WERI-Rb-1 (cell line): ENCODE measurements at regions not wholly inside any gene's neighbourhood (a gene's known extent, or its start where the extent isn't known, plus 50 kb on each side); places are given as distances from the start of the nearest gene placed in this dataset.

ENCODE experiments used
- DNase-seq: peaks from one replicate; pipeline ENCODE4 v3.0.0-alpha.2; 2020
- H3K27ac ChIP-seq: fragments of 250-450 bp; sonication (Bioruptor Pico); 2 replicates; pipeline ENCODE4 v1.5.1; 2020; ENCODE audit warnings: mild to moderate bottlenecking, moderate library complexity
- H3K27me3 ChIP-seq: fragments of 250-450 bp; sonication (Bioruptor Pico); 2 replicates; pipeline ENCODE4 v1.5.1; 2021; ENCODE audit warnings: mild to moderate bottlenecking, low read depth, moderate library complexity; ENCODE audit not compliant: insufficient read depth, severe bottlenecking
- H3K36me3 ChIP-seq: fragments of 250-450 bp; sonication (Bioruptor Pico); 2 replicates; pipeline ENCODE4 v1.5.1; 2020; ENCODE audit warnings: mild to moderate bottlenecking, moderate library complexity
- H3K4me3 ChIP-seq: 2 replicates; pipeline ENCODE4 v1.5.1; 2011; ENCODE audit warnings: low read depth, mild to moderate bottlenecking, control low read depth, low read length
- H3K9me3 ChIP-seq: fragments of 250-450 bp; sonication (Bioruptor Pico); 2 replicates; pipeline ENCODE4 v1.5.1; 2021; ENCODE audit warnings: mild to moderate bottlenecking, moderate library complexity; ENCODE audit not compliant: severe bottlenecking
- TF ChIP-seq, protein P1 (sequence below): IDR thresholded peaks from 2 replicates; pipeline ENCODE4 v1.5.1; 2011; ENCODE audit warnings: low read depth, mild to moderate bottlenecking, control low read depth, inconsistent platforms, low read length

DNA sequence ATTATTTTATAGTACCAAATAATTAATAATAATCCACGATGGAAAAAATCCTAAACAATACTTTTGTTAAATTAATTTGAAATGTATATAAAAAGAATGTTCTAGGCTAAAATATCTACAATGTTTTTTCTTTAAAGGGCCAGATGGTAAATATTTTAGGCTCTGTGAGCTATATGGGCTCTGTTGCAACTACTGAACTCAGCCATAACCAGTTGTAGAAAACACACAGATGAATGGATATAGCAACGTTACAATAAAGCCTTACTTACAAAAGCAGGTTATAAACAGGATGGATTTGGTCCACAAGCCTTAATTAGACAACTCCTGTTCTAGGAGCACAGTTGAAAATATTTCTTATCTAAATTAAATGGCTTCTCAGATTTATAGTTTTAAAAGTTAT, 245.2 kb downstream of the KCNC2 start:
- Histone ChIP-seq H3K36me3 (no peaks in the 10 kb centered on the region), H3K4me3 (no peak overlapping the region), H3K27ac (no peak overlapping the region), H3K27me3 (no peaks in the 10 kb centered on the region), H3K9me3 (no peaks in the 10 kb centered on the region)
- TF ChIP-seq, protein P1, sequence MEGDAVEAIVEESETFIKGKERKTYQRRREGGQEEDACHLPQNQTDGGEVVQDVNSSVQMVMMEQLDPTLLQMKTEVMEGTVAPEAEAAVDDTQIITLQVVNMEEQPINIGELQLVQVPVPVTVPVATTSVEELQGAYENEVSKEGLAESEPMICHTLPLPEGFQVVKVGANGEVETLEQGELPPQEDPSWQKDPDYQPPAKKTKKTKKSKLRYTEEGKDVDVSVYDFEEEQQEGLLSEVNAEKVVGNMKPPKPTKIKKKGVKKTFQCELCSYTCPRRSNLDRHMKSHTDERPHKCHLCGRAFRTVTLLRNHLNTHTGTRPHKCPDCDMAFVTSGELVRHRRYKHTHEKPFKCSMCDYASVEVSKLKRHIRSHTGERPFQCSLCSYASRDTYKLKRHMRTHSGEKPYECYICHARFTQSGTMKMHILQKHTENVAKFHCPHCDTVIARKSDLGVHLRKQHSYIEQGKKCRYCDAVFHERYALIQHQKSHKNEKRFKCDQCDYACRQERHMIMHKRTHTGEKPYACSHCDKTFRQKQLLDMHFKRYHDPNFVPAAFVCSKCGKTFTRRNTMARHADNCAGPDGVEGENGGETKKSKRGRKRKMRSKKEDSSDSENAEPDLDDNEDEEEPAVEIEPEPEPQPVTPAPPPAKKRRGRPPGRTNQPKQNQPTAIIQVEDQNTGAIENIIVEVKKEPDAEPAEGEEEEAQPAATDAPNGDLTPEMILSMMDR, result no peak
- no peak for DNase-seq

DNA sequence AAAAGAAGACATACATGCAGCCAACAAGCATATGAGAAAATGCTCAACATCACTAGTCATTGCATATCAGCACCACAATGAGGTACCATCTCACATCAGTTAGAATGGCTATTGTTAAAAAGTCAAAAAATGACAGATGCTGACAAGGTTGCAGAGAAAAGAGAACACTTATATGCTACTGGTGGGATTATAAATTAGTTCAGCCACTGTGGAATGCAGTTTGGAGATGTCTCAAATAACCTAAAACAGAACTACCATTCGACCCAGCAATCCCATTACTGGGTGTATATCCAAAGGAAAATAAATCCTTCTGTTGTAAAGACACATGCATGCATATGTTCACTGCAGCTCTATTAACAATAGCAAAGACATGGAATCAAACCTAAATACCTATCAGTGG, 238.4 kb downstream of the KCNC2 start:
- H3K4me3 ChIP-seq, result no peak overlapping the region
- no peaks in the 10 kb centered on the region for H3K27me3 ChIP-seq
- no peaks in the 10 kb centered on the region for H3K36me3 ChIP-seq
- TF ChIP-seq, protein P1, result no peak
- DNase-seq, result no peak
- H3K9me3 ChIP-seq, result peaks cover 2% of the 10 kb centered on the region
- no peak overlapping the region for H3K27ac ChIP-seq

DNA sequence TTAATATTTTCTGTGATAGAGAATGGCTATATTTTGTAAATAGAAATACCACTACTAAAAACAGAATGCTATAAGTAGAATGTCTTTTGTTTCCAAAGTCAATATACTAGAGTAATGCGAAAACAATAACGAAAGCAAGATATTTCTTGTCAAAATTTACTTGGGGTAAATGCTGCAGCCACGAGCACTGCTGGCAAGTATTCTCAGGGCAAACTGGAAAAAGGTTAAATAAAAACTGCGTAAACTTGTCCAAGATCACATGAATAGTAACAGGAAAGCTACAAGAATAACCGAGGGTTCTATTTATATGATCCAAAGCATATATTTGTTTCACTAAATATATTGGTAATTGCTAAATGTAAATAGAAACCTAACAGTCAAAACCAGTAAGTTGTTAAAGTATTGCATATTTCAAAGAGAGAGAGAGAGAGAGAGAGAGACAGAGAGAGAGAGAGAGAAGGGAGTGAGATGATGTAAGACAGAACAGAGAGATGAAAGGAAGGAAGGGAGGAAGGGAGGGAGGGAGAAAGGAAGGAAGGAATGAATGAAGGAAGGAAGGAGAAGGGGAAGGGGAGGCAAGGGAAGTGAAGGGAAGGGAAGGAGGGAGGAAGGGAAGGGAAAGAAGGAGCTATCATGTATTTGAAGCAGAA, 231.7 kb downstream of the KCNC2 start:
- Histone ChIP-seq H3K4me3 (no peak overlapping the region), H3K9me3 (no peaks in the 10 kb centered on the region), H3K36me3 (no peaks in the 10 kb centered on the region), H3K27ac (no peak overlapping the region), H3K27me3 (no peaks in the 10 kb centered on the region)
- TF ChIP-seq, protein P1, result no peak
- no peak for DNase-seq

DNA sequence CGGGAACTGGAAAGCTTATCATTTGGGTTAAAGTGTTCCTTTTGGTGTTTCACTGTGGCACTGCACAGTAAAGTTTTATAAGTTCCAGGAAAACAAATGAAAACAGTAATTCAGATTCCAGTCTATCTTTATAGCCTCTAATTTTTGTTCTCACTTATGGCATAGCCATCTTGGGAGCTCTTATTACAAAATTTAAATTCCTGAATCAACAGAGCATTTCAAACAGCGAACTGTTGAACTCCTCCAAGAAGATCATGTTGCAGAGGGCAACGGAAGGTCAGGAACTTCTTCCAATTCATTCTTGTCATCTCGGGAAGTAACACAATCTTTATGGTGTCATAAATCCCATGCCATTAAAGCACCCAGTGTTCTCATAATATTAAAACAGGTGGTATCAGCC, 229.1 kb downstream of the KCNC2 start:
- no peaks in the 10 kb centered on the region for H3K9me3 ChIP-seq
- H3K4me3 ChIP-seq, result no peak overlapping the region
- H3K36me3 ChIP-seq, result no peaks in the 10 kb centered on the region
- no peak for DNase-seq
- H3K27ac ChIP-seq, result no peak overlapping the region
- H3K27me3 ChIP-seq, result no peaks in the 10 kb centered on the region
- TF ChIP-seq, protein P1, result no peak

DNA sequence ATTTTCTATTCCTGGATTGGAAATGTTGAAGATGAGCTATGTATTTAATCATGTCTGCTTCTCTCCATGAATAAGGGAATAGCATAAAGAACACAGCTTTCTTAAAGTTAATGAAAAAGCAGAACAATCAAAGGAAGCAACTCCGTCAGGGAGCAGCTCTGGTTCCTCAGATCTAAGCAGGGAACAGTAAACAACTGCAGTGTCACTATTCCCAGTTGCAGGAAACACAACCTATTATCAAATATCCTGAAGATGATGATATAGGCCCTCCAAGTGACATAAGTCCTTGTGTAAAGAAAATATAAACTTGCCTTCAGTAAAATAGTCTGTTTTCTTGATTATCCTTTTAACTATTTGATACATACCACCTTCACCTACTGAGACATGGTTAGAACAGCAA, 228.1 kb downstream of the KCNC2 start:
- Histone ChIP-seq H3K36me3 (no peaks in the 10 kb centered on the region), H3K27me3 (no peaks in the 10 kb centered on the region), H3K27ac (no peak overlapping the region), H3K4me3 (no peak overlapping the region), H3K9me3 (no peaks in the 10 kb centered on the region)
- TF ChIP-seq, protein P1, result no peak
- DNase-seq, result no peak

DNA sequence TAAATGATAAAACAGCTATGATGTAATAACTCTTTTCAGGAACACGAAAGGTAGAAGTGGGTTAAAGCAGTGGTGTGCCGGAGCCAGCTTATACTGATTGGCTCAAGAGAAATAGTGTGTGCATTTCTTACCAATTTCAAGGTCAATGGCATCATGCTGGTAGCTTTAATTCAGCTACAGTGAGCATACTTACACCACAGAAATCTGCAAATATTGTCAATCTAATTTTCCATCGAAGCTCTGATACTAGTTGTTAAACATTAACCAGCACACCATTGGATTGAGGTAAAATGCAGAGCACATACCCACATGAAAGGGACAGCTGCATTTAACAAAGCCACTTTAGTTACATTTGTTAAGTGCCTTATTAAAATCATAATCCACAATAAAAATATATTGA, 225.7 kb downstream of the KCNC2 start:
- Histone ChIP-seq H3K4me3 (no peak overlapping the region), H3K27ac (no peak overlapping the region), H3K36me3 (no peaks in the 10 kb centered on the region), H3K27me3 (no peaks in the 10 kb centered on the region), H3K9me3 (no peaks in the 10 kb centered on the region)
- TF ChIP-seq, protein P1, result no peak
- DNase-seq, result no peak
